ENCODE measurements at regions not wholly inside any gene's neighbourhood (a gene's known extent, or its start where the extent isn't known, plus 50 kb on each side); places are given as distances from the start of the nearest gene placed in this dataset.

DNA sequence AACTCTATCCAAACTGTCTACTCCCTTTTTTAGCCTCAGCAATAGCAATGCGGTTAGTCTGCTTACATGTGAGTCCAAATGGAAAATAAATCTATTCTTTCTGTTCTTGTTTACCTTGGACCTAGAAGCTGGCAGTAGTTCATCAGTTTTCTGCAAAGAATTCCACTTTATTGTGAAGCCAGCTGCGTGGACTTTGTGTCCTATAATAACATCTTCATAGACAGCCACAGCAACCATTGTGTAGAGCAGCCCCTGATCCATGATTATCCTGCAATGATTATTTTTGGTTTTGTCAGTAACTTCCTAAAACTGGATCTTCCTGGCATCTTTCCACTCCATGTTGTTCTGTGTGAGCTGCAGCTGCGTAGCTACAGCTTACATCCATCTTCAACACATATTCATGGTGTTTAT lies 408.7 kb downstream of the NUF2 start:
- H3K79me2 ChIP-seq (ENCODE audit: low read length) = no peaks in the 10 kb centered on the region
- no peaks in the 10 kb centered on the region for H4K20me1 ChIP-seq (ENCODE audit: insufficient read depth, low read length)
- H3K27me3 ChIP-seq (ENCODE audit: low read depth, low read length) = no peaks in the 10 kb centered on the region
- H3K4me3 ChIP-seq (ENCODE audit: low read length) = no peak overlapping the region
- no peaks in the 10 kb centered on the region for H3K36me3 ChIP-seq (replicated peaks; ENCODE audit: low read depth, low read length)
- no peaks in the 10 kb centered on the region for H3K4me1 ChIP-seq (ENCODE audit: low read length)
- no peak overlapping the region for H2AFZ ChIP-seq (ENCODE audit: low read depth, low read length)
- H3K27ac ChIP-seq (ENCODE audit: low read length) = no peak overlapping the region
- TF ChIP-seq EZH2phosphoT487 (IDR thresholded peaks at IDR 0.05; ENCODE audit: low read depth) (no peak), CTCF (IDR thresholded peaks at IDR 0.05; ENCODE audit: low read depth, low read length) (no peak)
- no peak overlapping the region for H3K4me2 ChIP-seq (ENCODE audit: low read length)
- no peak overlapping the region for H3K9ac ChIP-seq (ENCODE audit: low read length)
- H3K9me3 ChIP-seq (ENCODE audit: insufficient read depth, low read length) = no peaks in the 10 kb centered on the region

- H3K9me3 ChIP-seq (ENCODE audit: insufficient read depth, low read length) = no peaks in the 10 kb centered on the region
- no peaks in the 10 kb centered on the region for H3K27me3 ChIP-seq (ENCODE audit: low read depth, low read length)
- no peak overlapping the region for H3K27ac ChIP-seq (ENCODE audit: low read length)
- no peak overlapping the region for H3K9ac ChIP-seq (ENCODE audit: low read length)
- no peaks in the 10 kb centered on the region for H4K20me1 ChIP-seq (ENCODE audit: insufficient read depth, low read length)
- H3K79me2 ChIP-seq (ENCODE audit: low read length) = no peaks in the 10 kb centered on the region
- no peaks in the 10 kb centered on the region for H3K4me1 ChIP-seq (ENCODE audit: low read length)
- TF ChIP-seq CTCF (IDR thresholded peaks at IDR 0.05; ENCODE audit: low read depth, low read length) (no peak), EZH2phosphoT487 (IDR thresholded peaks at IDR 0.05; ENCODE audit: low read depth) (no peak)
- H3K4me2 ChIP-seq (ENCODE audit: low read length) = no peak overlapping the region
- H3K4me3 ChIP-seq (ENCODE audit: low read length) = no peak overlapping the region
- H3K36me3 ChIP-seq (replicated peaks; ENCODE audit: low read depth, low read length) = no peaks in the 10 kb centered on the region
- no peak overlapping the region for H2AFZ ChIP-seq (ENCODE audit: low read depth, low read length)
Measured at GRCh38 chr1:163737261-163737660, 415.5 kb downstream of the NUF2 start.

GRCh38 chr1:163744301-163744887 lies 422.6 kb downstream of the NUF2 start:
- Histone ChIP-seq H4K20me1 (ENCODE audit: insufficient read depth, low read length) (no peaks in the 10 kb centered on the region), H3K4me3 (ENCODE audit: low read length) (no peak overlapping the region), H3K27ac (ENCODE audit: low read length) (no peak overlapping the region), H3K4me2 (ENCODE audit: low read length) (no peak overlapping the region), H3K36me3 (replicated peaks; ENCODE audit: low read depth, low read length) (no peaks in the 10 kb centered on the region), H3K9me3 (ENCODE audit: insufficient read depth, low read length) (no peaks in the 10 kb centered on the region), H3K4me1 (ENCODE audit: low read length) (no peaks in the 10 kb centered on the region), H2AFZ (ENCODE audit: low read depth, low read length) (no peak overlapping the region), H3K79me2 (ENCODE audit: low read length) (no peaks in the 10 kb centered on the region), H3K27me3 (ENCODE audit: low read depth, low read length) (no peaks in the 10 kb centered on the region), H3K9ac (ENCODE audit: low read length) (no peak overlapping the region)
- no peak for TF ChIP-seq CTCF (IDR thresholded peaks at IDR 0.05; ENCODE audit: low read depth, low read length)
- TF ChIP-seq EZH2phosphoT487 (IDR thresholded peaks at IDR 0.05; ENCODE audit: low read depth) = no peak

DNA sequence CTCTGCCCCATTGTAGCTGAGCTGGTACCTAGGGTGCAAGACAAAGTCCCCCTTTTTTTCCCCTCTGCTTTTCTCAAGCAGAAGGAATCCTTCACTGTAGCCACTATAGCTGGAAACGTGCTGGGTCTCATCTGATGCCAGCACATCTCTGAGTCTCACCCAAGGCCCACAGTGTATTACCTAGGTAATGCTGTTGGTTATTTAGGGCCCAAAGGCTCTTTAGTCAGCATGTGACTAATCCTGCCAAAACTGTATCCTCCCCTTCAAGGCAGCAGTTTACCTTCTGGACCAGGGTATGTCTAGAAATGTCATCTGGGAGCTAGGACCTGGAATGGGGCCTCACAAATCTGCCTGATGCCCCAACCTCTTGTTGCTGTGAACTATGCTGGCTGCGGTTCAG lies 423.4 kb downstream of the NUF2 start:
- Histone ChIP-seq H3K4me2 (ENCODE audit: low read length) (no peak overlapping the region), H3K9me3 (ENCODE audit: insufficient read depth, low read length) (no peaks in the 10 kb centered on the region), H3K9ac (ENCODE audit: low read length) (no peak overlapping the region), H3K4me3 (ENCODE audit: low read length) (no peak overlapping the region), H3K36me3 (replicated peaks; ENCODE audit: low read depth, low read length) (no peaks in the 10 kb centered on the region), H4K20me1 (ENCODE audit: insufficient read depth, low read length) (no peaks in the 10 kb centered on the region), H3K4me1 (ENCODE audit: low read length) (no peaks in the 10 kb centered on the region), H3K27ac (ENCODE audit: low read length) (no peak overlapping the region), H2AFZ (ENCODE audit: low read depth, low read length) (no peak overlapping the region), H3K27me3 (ENCODE audit: low read depth, low read length) (no peaks in the 10 kb centered on the region), H3K79me2 (ENCODE audit: low read length) (no peaks in the 10 kb centered on the region)
- no peak for TF ChIP-seq CTCF (IDR thresholded peaks at IDR 0.05; ENCODE audit: low read depth, low read length)
- TF ChIP-seq EZH2phosphoT487 (IDR thresholded peaks at IDR 0.05; ENCODE audit: low read depth) = no peak
